ENCODE measurements at regions not wholly inside any gene's neighbourhood (a gene's known extent, or its start where the extent isn't known, plus 50 kb on each side); places are given as distances from the start of the nearest gene placed in this dataset.

DNA sequence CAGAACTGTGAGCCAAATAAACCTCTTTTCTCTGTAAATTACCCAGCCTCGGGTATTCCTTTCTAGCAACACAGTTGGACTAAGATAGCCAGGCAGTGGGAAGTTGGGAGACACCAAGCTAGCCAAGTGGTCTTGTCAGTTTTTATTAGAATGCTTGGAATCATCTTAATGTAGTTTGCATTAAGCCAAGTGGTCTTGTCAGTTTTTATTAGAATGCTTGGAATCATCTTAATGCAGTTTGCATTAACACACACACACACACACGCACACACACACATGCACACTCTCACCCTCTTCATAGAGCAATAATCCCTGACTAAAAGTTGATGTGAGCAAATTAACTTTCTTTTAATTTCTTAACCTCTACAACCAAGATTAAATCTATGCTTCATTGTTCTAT is 151.5 kb downstream of the VAPA start:
- TF ChIP-seq, protein P1, sequence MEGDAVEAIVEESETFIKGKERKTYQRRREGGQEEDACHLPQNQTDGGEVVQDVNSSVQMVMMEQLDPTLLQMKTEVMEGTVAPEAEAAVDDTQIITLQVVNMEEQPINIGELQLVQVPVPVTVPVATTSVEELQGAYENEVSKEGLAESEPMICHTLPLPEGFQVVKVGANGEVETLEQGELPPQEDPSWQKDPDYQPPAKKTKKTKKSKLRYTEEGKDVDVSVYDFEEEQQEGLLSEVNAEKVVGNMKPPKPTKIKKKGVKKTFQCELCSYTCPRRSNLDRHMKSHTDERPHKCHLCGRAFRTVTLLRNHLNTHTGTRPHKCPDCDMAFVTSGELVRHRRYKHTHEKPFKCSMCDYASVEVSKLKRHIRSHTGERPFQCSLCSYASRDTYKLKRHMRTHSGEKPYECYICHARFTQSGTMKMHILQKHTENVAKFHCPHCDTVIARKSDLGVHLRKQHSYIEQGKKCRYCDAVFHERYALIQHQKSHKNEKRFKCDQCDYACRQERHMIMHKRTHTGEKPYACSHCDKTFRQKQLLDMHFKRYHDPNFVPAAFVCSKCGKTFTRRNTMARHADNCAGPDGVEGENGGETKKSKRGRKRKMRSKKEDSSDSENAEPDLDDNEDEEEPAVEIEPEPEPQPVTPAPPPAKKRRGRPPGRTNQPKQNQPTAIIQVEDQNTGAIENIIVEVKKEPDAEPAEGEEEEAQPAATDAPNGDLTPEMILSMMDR (IDR thresholded peaks at IDR 0.05; ENCODE audit: poor library complexity, severe bottlenecking), result no peak
- DNase-seq (ENCODE audit: low spot score) (no peak), ATAC-seq (ENCODE audit: low read depth) (no peak)
- H3K4me3 ChIP-seq (ENCODE audit: severe bottlenecking), result no peak overlapping the region
- no peaks in the 10 kb centered on the region for H3K4me1 ChIP-seq (ENCODE audit: insufficient read depth, poor library complexity, severe bottlenecking)
- no peaks in the 10 kb centered on the region for H3K36me3 ChIP-seq (ENCODE audit: low read depth)
- no peaks in the 10 kb centered on the region for H3K27me3 ChIP-seq (ENCODE audit: insufficient read depth, poor library complexity, severe bottlenecking)
- no peaks in the 10 kb centered on the region for H3K9me3 ChIP-seq (ENCODE audit: severe bottlenecking)
- no peak overlapping the region for H3K27ac ChIP-seq (ENCODE audit: poor library complexity, severe bottlenecking)

DNA sequence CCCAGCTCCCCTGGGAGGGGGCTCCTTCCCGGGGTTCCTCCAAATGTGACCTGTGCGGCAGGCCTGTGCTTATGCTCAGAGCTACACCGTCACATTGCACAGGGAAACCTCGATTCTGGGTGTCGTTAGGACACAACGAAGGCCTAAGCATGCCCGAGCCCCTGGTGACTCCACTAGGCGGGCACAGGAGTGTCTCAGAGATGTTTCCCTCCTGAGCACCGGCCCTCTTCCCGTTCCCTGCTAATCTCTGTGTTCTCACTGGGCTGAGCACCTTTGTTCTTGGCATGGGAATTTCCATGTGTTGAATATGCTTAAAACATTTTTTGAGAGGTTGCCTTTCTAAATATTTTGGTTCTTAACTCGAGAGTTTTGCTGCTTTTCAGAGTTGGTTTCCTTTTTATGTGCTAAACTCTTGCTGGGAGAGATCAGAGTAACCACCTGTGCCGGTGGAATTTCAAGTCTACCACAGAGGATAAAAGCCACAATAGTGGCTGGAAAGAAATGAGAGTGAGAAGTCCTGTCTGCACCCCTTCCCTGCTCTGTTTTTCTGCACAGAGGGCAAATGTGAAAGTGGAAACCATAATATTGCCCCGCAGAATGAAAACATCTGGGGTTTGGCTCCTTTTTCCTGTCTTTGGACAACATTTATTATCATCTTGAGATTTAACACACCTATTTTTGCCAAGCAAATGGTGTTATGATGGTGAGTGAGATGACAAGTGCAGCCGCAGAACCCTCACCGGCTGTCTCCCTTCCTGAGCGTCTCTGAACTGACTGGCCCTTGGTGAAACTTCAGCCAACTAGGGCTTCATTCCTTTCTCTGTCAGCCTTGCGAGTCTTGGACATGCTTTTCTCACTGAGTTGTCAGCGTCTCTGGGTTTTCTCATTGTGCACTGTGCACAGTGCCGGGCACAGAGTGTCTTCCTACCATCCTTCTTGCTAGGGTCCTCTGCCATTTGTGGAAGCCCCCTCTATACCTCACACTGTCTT is 154.1 kb downstream of the VAPA start:
- TF ChIP-seq, protein P1 (IDR thresholded peaks at IDR 0.05; ENCODE audit: poor library complexity, severe bottlenecking), result no peak
- ATAC-seq (ENCODE audit: low read depth) (no peak), DNase-seq (ENCODE audit: low spot score) (no peak)
- Histone ChIP-seq H3K9me3 (ENCODE audit: severe bottlenecking) (no peaks in the 10 kb centered on the region), H3K27me3 (ENCODE audit: insufficient read depth, poor library complexity, severe bottlenecking) (no peaks in the 10 kb centered on the region), H3K27ac (ENCODE audit: poor library complexity, severe bottlenecking) (no peak overlapping the region), H3K36me3 (ENCODE audit: low read depth) (no peaks in the 10 kb centered on the region), H3K4me1 (ENCODE audit: insufficient read depth, poor library complexity, severe bottlenecking) (no peaks in the 10 kb centered on the region), H3K4me3 (ENCODE audit: severe bottlenecking) (no peak overlapping the region)

DNA sequence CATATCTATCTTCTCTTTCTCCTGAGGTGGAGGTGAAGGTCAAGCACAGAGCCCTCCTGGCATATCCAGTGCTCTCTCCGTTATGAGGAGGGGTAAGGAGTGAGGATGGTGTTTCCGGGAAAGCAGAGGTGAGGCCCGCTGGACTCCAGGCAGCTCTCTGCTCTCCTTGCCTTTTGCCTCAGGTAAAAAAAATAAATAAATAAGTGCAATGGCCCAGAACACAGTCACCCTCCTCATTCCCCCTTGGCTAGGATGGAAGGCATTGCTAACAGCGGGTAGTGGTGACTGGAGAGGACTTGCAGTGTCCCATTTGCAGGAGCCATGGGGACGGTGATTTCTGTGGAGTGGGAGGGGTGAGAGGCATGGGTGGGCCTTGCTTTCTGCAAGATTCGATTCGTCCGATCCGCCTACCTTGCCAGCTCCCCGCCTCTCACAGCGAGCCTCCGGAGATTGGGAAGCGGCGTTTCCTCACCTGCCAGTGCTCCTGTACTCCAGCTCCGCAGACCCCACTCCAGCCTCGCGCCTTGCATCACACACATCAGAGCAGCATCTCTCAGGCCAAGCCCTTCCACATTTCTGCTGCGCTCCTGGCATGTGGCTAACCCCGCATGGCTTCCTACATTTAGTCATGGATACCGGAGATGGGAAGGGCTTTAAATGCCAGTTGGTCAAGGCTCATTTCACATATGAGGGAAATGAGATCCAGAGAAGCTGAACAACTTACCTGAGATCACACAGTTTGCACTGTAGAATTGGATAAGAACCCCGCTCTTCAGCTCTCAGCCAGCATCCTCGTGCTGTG is 155.2 kb downstream of the VAPA start:
- Histone ChIP-seq H3K4me1 (ENCODE audit: insufficient read depth, poor library complexity, severe bottlenecking) (no peaks in the 10 kb centered on the region), H3K9me3 (ENCODE audit: severe bottlenecking) (no peaks in the 10 kb centered on the region), H3K36me3 (ENCODE audit: low read depth) (no peaks in the 10 kb centered on the region), H3K27ac (ENCODE audit: poor library complexity, severe bottlenecking) (no peak overlapping the region), H3K27me3 (ENCODE audit: insufficient read depth, poor library complexity, severe bottlenecking) (no peaks in the 10 kb centered on the region), H3K4me3 (ENCODE audit: severe bottlenecking) (no peak overlapping the region)
- no peak for DNase-seq (ENCODE audit: low spot score)
- ATAC-seq (ENCODE audit: low read depth), result no peak
- TF ChIP-seq, protein P1 (IDR thresholded peaks at IDR 0.05; ENCODE audit: poor library complexity, severe bottlenecking), result no peak

DNA sequence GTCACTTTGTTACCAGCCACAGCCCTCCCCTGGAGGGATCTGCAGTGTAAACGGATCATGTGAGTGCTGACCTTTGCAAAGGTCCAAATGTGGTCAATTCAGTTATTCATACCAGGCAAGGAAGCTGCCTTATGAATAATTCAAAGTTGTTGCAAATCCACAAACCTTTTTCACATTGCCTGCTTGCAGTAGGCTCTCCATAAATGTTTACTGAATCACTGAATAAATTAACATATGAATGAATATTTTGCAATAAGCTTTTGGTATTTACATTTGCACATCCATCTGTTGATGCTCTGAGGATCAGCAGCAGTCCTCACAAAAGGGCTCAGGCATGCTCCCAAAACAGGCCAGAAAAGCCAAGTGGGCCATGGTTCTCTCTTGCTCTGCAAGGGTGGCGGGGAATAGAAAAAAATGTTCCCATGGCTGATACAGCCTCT is 156.8 kb downstream of the VAPA start:
- Histone ChIP-seq H3K9me3 (ENCODE audit: severe bottlenecking) (no peaks in the 10 kb centered on the region), H3K4me3 (ENCODE audit: severe bottlenecking) (no peak overlapping the region), H3K27ac (ENCODE audit: poor library complexity, severe bottlenecking) (no peak overlapping the region), H3K36me3 (ENCODE audit: low read depth) (no peaks in the 10 kb centered on the region), H3K4me1 (ENCODE audit: insufficient read depth, poor library complexity, severe bottlenecking) (no peaks in the 10 kb centered on the region), H3K27me3 (ENCODE audit: insufficient read depth, poor library complexity, severe bottlenecking) (no peaks in the 10 kb centered on the region)
- TF ChIP-seq, protein P1 (IDR thresholded peaks at IDR 0.05; ENCODE audit: poor library complexity, severe bottlenecking), result no peak
- DNase-seq (ENCODE audit: low spot score) (no peak), ATAC-seq (ENCODE audit: low read depth) (no peak)

Data from RWPE2 (cell line).